NT2/D1 (cell line): ENCODE measurements at regions not wholly inside any gene's neighbourhood (a gene's known extent, or its start where the extent isn't known, plus 50 kb on each side); places are given as distances from the start of the nearest gene placed in this dataset.

Source experiments
- SUZ12 ChIP-seq: IDR thresholded peaks from 2 replicates; pipeline ENCODE4 v1.6.1; 2011; ENCODE audit not compliant: insufficient read length, insufficient read depth; ENCODE audit errors: extremely low read depth
- YY1 ChIP-seq: IDR thresholded peaks from 2 replicates; pipeline ENCODE4 v1.6.1; 2011; ENCODE audit not compliant: insufficient read length, insufficient read depth

DNA sequence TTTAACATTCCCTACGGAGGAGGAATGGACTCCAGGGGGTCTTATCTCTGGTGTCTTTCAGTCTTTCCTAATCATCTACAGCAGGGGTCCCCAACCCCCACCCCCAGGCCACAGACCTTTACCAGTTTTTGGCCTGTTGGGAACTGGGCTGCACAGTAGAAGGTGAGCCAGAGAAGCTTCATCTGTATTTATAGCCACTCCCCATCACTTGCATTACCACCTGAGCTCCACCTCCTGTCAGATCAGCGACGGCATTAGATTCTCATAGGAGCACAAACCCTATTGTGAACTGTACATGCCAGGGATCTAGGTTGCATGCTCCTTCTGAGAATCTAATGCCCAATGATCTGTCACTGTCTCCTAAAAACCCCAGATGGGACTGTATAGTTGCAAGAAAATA, 120.0 kb upstream of the TMTC4 start:
- TF ChIP-seq SUZ12: no peak
- TF ChIP-seq YY1: no peak
